Peyer's patch (tissue), 4 donors: ENCODE measurements at regions not wholly inside any gene's neighbourhood (a gene's known extent, or its start where the extent isn't known, plus 50 kb on each side); places are given as distances from the start of the nearest gene placed in this dataset.

ENCODE experiments used
- CTCF ChIP-seq, 6 experiments: fragments of 450-650 bp in 4 of 6; fragments of 200-600 bp in 2 of 6; sonication (generic) in 1 of 6; IDR thresholded peaks; one replicate each; pipeline ENCODE4 v1.5.1; 2017 to 2019; ENCODE audit warnings: antibody characterized with exemption in 6 of 6, mild to moderate bottlenecking in 3 of 6, moderate library complexity in 1 of 6
- POLR2A ChIP-seq, 2 donors: fragments of 450-650 bp; IDR thresholded peaks; one replicate each; pipeline ENCODE4 v1.5.1; 2017; ENCODE audit warnings: antibody characterized with exemption in 2 of 2, mild to moderate bottlenecking in 2 of 2, moderate library complexity in 2 of 2

- TF ChIP-seq CTCF (IDR thresholded peaks at IDR 0.05), result no peak
- TF ChIP-seq POLR2A (IDR thresholded peaks at IDR 0.05), result no peak
These were observed 64.7 kb downstream of the KCNJ18 start for GRCh38 chr17:21756856-21757619.
